CD14-positive monocyte (primary cell): ENCODE measurements at regions not wholly inside any gene's neighbourhood (a gene's known extent, or its start where the extent isn't known, plus 50 kb on each side); places are given as distances from the start of the nearest gene placed in this dataset.

ENCODE experiments used
- DNase-seq, 3 donors: peaks; one replicate each; pipeline ENCODE4 v3.0.0-alpha.2; 2011 to 2022
- H2AFZ ChIP-seq: 2 replicates; pipeline ENCODE4 v1.6.0; 2012; ENCODE audit warnings: mild to moderate bottlenecking, low read depth, low read length, inconsistent platforms; ENCODE audit not compliant: insufficient read depth, poor library complexity, severe bottlenecking
- H3K27ac ChIP-seq, 2 donors: 1 replicate in 1 of 2; 2 replicates in 1 of 2; pipeline ENCODE4 v1.5.1; 2012 to 2013; ENCODE audit warnings: low read length in 2 of 2, control low read depth in 1 of 2, inconsistent platforms in 1 of 2, low read depth in 1 of 2, mild to moderate bottlenecking in 1 of 2
- H3K27me3 ChIP-seq, 2 donors: one replicate each; pipeline versions ENCODE4 v1.6.0 to v1.6.1; 2011 to 2013; ENCODE audit warnings: low read length in 2 of 2; ENCODE audit not compliant: control insufficient read depth in 2 of 2, insufficient read depth in 2 of 2
- H3K36me3 ChIP-seq, 2 donors: replicated peaks in 1 of 2; 1 replicate in 1 of 2; 2 replicates in 1 of 2; pipeline versions ENCODE4 v1.5.1 to v1.6.1; 2012 to 2013; ENCODE audit warnings: low read length in 2 of 2, control low read depth in 1 of 2, inconsistent platforms in 1 of 2, mild to moderate bottlenecking in 1 of 2; ENCODE audit not compliant: insufficient read depth in 2 of 2, control insufficient read depth in 1 of 2
- H3K4me1 ChIP-seq, 2 donors: 1 replicate in 1 of 2; 2 replicates in 1 of 2; pipeline versions ENCODE4 v1.5.1 to v1.6.1; 2012 to 2013; ENCODE audit warnings: low read length in 2 of 2, control low read depth in 1 of 2, inconsistent platforms in 1 of 2, mild to moderate bottlenecking in 1 of 2, moderate library complexity in 1 of 2; ENCODE audit not compliant: insufficient read depth in 2 of 2, control insufficient read depth in 1 of 2
- H3K4me2 ChIP-seq: replicated peaks from 2 replicates; pipeline ENCODE3; 2012; ENCODE audit warnings: low read length, moderate library complexity, mild to moderate bottlenecking; ENCODE audit not compliant: poor library complexity, severe bottlenecking; ENCODE audit errors: extremely low read depth
- H3K4me3 ChIP-seq, 3 experiments: fragments of 200-600 bp in 1 of 3; sonication (generic) in 1 of 3; replicated peaks in 1 of 3; 1 replicate in 2 of 3; 2 replicates in 1 of 3; pipeline ENCODE4 v1.5.1; 2011 to 2013; ENCODE audit warnings: low read length in 3 of 3, mild to moderate bottlenecking in 3 of 3, control low read depth in 2 of 3, low read depth in 2 of 3, inconsistent platforms in 1 of 3, moderate library complexity in 1 of 3
- H3K79me2 ChIP-seq: 2 replicates; pipeline ENCODE4 v1.6.0; 2012; ENCODE audit warnings: mild to moderate bottlenecking, control low read depth, inconsistent platforms, low read length, moderate library complexity; ENCODE audit not compliant: insufficient read depth
- H3K9ac ChIP-seq: 2 replicates; pipeline ENCODE4 v1.6.0; 2017; ENCODE audit warnings: low read length, mild to moderate bottlenecking; ENCODE audit not compliant: insufficient read depth, poor library complexity, severe bottlenecking
- H3K9me3 ChIP-seq, 2 donors: replicated peaks in 1 of 2; 1 replicate in 1 of 2; 2 replicates in 1 of 2; pipeline versions ENCODE4 v1.5.1 to v1.6.1; 2012 to 2013; ENCODE audit warnings: low read length in 2 of 2, control low read depth in 1 of 2; ENCODE audit not compliant: control insufficient read depth in 1 of 2, insufficient read depth in 1 of 2
- H4K20me1 ChIP-seq: 2 replicates; pipeline ENCODE4 v1.6.0; 2012; ENCODE audit warnings: mild to moderate bottlenecking, low read length, control low read depth, moderate library complexity; ENCODE audit not compliant: insufficient read depth
- H3K27ac Mint-ChIP-seq, 7 donors: one replicate each; pipeline ENCODE4 v1.8.0; 2020; ENCODE audit warnings: mild to moderate bottlenecking in 7 of 7, mixed read lengths in 7 of 7, moderate library complexity in 6 of 7, inconsistent platforms in 2 of 7
- H3K27me3 Mint-ChIP-seq, 3 donors: one replicate each; pipeline ENCODE4 v1.8.0; 2021 to 2022; ENCODE audit warnings: low read depth in 3 of 3, mild to moderate bottlenecking in 3 of 3, mixed read lengths in 3 of 3, moderate library complexity in 3 of 3, inconsistent platforms in 1 of 3
- H3K36me3 Mint-ChIP-seq, 2 donors: one replicate each; pipeline ENCODE4 v1.8.0; 2020; ENCODE audit warnings: mixed read lengths in 2 of 2, inconsistent platforms in 1 of 2, mild to moderate bottlenecking in 1 of 2
- H3K4me1 Mint-ChIP-seq: one replicate; pipeline ENCODE4 v1.8.0; 2020; ENCODE audit warnings: mild to moderate bottlenecking, mixed read lengths
- H3K4me3 Mint-ChIP-seq, 2 donors: one replicate each; pipeline ENCODE4 v1.8.0; 2020; ENCODE audit warnings: mild to moderate bottlenecking in 2 of 2, mixed read lengths in 2 of 2, moderate library complexity in 1 of 2
- H3K9me3 Mint-ChIP-seq, 7 donors: one replicate each; pipeline ENCODE4 v1.8.0; 2020 to 2022; ENCODE audit warnings: mixed read lengths in 7 of 7, mild to moderate bottlenecking in 6 of 7, moderate library complexity in 6 of 7, inconsistent platforms in 2 of 7
- WGBS: methylation state at CpG from one replicate; pipeline ENCODE4 v1.1.5; 2013; ENCODE audit warnings: missing lambda C conversion rate; ENCODE audit not compliant: insufficient coverage; 5-methylcytosine and 5-hydroxymethylcytosine counted together
- intact Hi-C, 2 donors: fragments of 100-400 bp; cut with micrococcal nuclease; formaldehyde crosslinking; loops; one replicate each; pipeline versions ENCODE4 v1.15.0 to v1.15.1; 2023
- TF ChIP-seq, protein P1 (sequence below): fragments of 200-600 bp; IDR thresholded peaks from one replicate; pipeline ENCODE4 v1.8.0; 2022; ENCODE audit warnings: antibody characterized with exemption, mild to moderate bottlenecking

DNA sequence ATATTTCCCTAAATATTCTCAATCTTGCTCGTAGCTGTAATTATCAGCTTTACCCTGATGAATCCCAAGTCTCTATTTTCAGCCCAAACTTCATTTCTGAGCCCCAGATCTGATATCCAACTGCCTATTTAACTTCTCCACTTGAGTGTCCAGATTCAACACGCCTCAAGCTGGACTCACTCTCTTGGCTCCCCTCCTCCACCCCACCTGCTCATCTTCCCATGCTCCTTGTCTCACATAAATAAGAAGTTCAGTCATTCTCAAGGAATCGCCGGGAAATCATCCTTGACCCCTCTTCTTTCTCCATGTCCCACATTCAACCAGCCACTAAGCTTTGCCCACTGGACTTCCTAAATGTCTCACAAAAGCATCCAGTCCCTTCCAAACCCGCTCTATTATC, 89.9 kb upstream of the STMND1 start:
- H3K4me3 ChIP-seq, result no peak overlapping the region
- peaks cover 0 to 5% of the 10 kb centered on the region in 2 donors for H3K9me3 ChIP-seq
- no peak overlapping the region for H3K27ac ChIP-seq
- peaks cover 10% of the 10 kb centered on the region for H3K4me1 Mint-ChIP-seq
- no peaks in the 10 kb centered on the region for H4K20me1 ChIP-seq
- H3K36me3 ChIP-seq, result no peaks in the 10 kb centered on the region
- peaks cover 6 to 31% (median 16%) of the 10 kb centered on the region in 7 donors for H3K9me3 Mint-ChIP-seq
- H3K4me2 ChIP-seq, result no peak overlapping the region
- H3K4me1 ChIP-seq, result peaks cover 4 to 11% of the 10 kb centered on the region in 2 donors
- no peak overlapping the region for H3K9ac ChIP-seq
- no peaks in the 10 kb centered on the region for H3K79me2 ChIP-seq
- no peak overlapping the region for H3K27ac Mint-ChIP-seq
- H3K27me3 Mint-ChIP-seq, result peaks cover 0 to 30% (median 18%) of the 10 kb centered on the region in 3 donors
- WGBS, result 82% methylated on average over 5 of the region's 5 CpGs
- peaks cover 22 to 42% of the 10 kb centered on the region in 2 donors for H3K27me3 ChIP-seq
- H3K36me3 Mint-ChIP-seq, result peaks cover 4% of the 10 kb centered on the region in 2 donors
- H2AFZ ChIP-seq, result no peak overlapping the region
- TF ChIP-seq, protein P1, sequence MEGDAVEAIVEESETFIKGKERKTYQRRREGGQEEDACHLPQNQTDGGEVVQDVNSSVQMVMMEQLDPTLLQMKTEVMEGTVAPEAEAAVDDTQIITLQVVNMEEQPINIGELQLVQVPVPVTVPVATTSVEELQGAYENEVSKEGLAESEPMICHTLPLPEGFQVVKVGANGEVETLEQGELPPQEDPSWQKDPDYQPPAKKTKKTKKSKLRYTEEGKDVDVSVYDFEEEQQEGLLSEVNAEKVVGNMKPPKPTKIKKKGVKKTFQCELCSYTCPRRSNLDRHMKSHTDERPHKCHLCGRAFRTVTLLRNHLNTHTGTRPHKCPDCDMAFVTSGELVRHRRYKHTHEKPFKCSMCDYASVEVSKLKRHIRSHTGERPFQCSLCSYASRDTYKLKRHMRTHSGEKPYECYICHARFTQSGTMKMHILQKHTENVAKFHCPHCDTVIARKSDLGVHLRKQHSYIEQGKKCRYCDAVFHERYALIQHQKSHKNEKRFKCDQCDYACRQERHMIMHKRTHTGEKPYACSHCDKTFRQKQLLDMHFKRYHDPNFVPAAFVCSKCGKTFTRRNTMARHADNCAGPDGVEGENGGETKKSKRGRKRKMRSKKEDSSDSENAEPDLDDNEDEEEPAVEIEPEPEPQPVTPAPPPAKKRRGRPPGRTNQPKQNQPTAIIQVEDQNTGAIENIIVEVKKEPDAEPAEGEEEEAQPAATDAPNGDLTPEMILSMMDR, result no peak
- intact Hi-C loops, result no loop called here
- DNase-seq, result no peak
- no peak overlapping the region for H3K4me3 Mint-ChIP-seq

DNA sequence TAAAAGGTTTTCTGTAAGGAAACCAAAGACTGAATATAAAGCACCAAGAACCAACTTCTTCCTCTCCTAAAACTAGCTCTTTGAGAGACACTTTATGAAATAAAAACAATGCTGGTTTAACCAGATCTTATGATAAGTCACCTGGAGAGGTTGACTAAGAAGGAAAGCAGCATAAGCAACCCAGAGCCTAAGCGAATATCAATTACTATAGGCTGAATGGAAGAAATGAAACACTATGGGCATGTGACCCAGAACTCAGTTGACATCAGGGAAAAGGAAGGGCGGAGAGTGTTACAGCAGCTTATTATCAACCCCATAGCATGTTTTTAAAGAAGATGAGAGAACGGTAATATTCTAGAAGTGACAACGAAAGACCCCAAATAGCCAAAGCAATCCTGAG, 94.1 kb upstream of the STMND1 start:
- H3K27ac ChIP-seq, result no peak overlapping the region
- H3K4me2 ChIP-seq, result no peak overlapping the region
- peaks cover 5 to 21% (median 11%) of the 10 kb centered on the region in 7 donors for H3K9me3 Mint-ChIP-seq
- H2AFZ ChIP-seq, result no peak overlapping the region
- H3K36me3 Mint-ChIP-seq, result no peaks in the 10 kb centered on the region
- H3K4me1 ChIP-seq, result no peaks in the 10 kb centered on the region
- DNase-seq, result no peak
- H3K4me3 Mint-ChIP-seq, result no peak overlapping the region
- H3K9ac ChIP-seq, result no peak overlapping the region
- H3K36me3 ChIP-seq, result no peaks in the 10 kb centered on the region
- no peaks in the 10 kb centered on the region for H3K4me1 Mint-ChIP-seq
- no peaks in the 10 kb centered on the region for H4K20me1 ChIP-seq
- peaks cover 0 to 9% of the 10 kb centered on the region in 2 donors for H3K9me3 ChIP-seq
- H3K79me2 ChIP-seq, result no peaks in the 10 kb centered on the region
- H3K27me3 Mint-ChIP-seq, result peaks cover 5 to 11% (median 5%) of the 10 kb centered on the region in 3 donors
- H3K27ac Mint-ChIP-seq, result peak overlapping the region in 1 of 7 donors; percentile 11
- intact Hi-C loops, result no loop called here
- WGBS, result 100% methylated on average over 1 of the region's 4 CpGs
- H3K27me3 ChIP-seq, result peaks cover 16 to 24% of the 10 kb centered on the region in 2 donors
- no peak overlapping the region for H3K4me3 ChIP-seq
- TF ChIP-seq, protein P1, result no peak
